Ovary (tissue), 7 donors: ENCODE measurements at regions not wholly inside any gene's neighbourhood (a gene's known extent, or its start where the extent isn't known, plus 50 kb on each side); places are given as distances from the start of the nearest gene placed in this dataset.

ENCODE experiments used
- DNase-seq, 5 donors: peaks; one replicate each; pipeline ENCODE4 v3.0.0-alpha.2; 2019 to 2020
- H3K27ac ChIP-seq, 2 donors: fragments of 200-600 bp; one replicate each; pipeline versions ENCODE4 v1.5.1 to v1.8.0; 2019 to 2022
- H3K27me3 ChIP-seq: fragments of 200-600 bp; one replicate; pipeline ENCODE4 v1.8.0; 2022
- H3K36me3 ChIP-seq: fragments of 200-600 bp; sonication (generic); one replicate; pipeline ENCODE4 v1.5.1; 2019
- H3K4me1 ChIP-seq: one replicate; pipeline ENCODE4 v1.8.1; 2013; ENCODE audit warnings: mild to moderate bottlenecking, moderate library complexity; ENCODE audit not compliant: insufficient read depth
- H3K4me3 ChIP-seq: fragments of 200-600 bp; sonication (generic); one replicate; pipeline ENCODE4 v1.5.1; 2017
- H3K9me3 ChIP-seq, 2 donors: fragments of 200-600 bp in 1 of 2; sonication (generic) in 1 of 2; one replicate each; pipeline versions ENCODE4 v1.5.1 to v1.8.1; 2013 to 2019; ENCODE audit warnings: mild to moderate bottlenecking in 1 of 2, moderate library complexity in 1 of 2
- CTCF ChIP-seq, 3 donors: fragments of 450-650 bp in 2 of 3; fragments of 200-600 bp in 1 of 3; IDR thresholded peaks; one replicate each; pipeline versions ENCODE4 v1.5.1 to v1.8.0; 2016 to 2022; ENCODE audit warnings: antibody characterized with exemption in 3 of 3, mild to moderate bottlenecking in 1 of 3
- EP300 ChIP-seq: sonication (generic); formaldehyde crosslinking; IDR thresholded peaks from one replicate; pipeline ENCODE4 v1.6.1; 2017; ENCODE audit warnings: antibody characterized with exemption
- POLR2A ChIP-seq: fragments of 450-650 bp; IDR thresholded peaks from one replicate; pipeline ENCODE4 v1.6.1; 2017; ENCODE audit warnings: antibody characterized with exemption, mild to moderate bottlenecking, moderate library complexity
- WGBS, 3 donors: extraction: QIAGEN DNeasy Blood & Tissue Kit in 1 of 3; methylation state at CpG; one replicate each; pipeline versions ENCODE4 v1.1.5 to v1.1.7; 2013 to 2017; 5-methylcytosine and 5-hydroxymethylcytosine counted together
- intact Hi-C, 4 donors: fragments of 100-400 bp; cut with DNase I; formaldehyde crosslinking; loops; one replicate each; pipeline versions ENCODE4 v1.11.0 to v1.15.1; 2022 to 2023
- donor health status: DM: no; HTN: no; CAD: no; lungs with moderate emphysema.
- donor health status: DM: no; HTN: no; CAD: no.
- donor health status: Bipolar disorder and iron deficiency.
- donor health status: DM: no; HTN: no; CAD: no.
- donor health status: DM: yes; HTN: yes; CAD: no.

- H3K27me3 ChIP-seq: no peaks in the 10 kb centered on the region
- H3K4me3 ChIP-seq: no peak overlapping the region
- no peak for TF ChIP-seq EP300
- intact Hi-C loops: no loop called here
- DNase-seq: no peak
- no peaks in the 10 kb centered on the region for H3K9me3 ChIP-seq
- no peak overlapping the region for H3K27ac ChIP-seq
- H3K36me3 ChIP-seq: no peaks in the 10 kb centered on the region
- no peaks in the 10 kb centered on the region for H3K4me1 ChIP-seq
Measured at GRCh38 chr14:87640553-87640952, 352.4 kb downstream of the GALC start.

- TF ChIP-seq EP300: no peak
- TF ChIP-seq CTCF (IDR thresholded peaks at IDR 0.05): no peak
- no peak for TF ChIP-seq POLR2A
- 91 to 96% (median 94%) methylated on average over 3 of the region's 3 CpGs for WGBS, 3 donors
- Histone ChIP-seq H3K27ac (no peak overlapping the region), H3K27me3 (no peaks in the 10 kb centered on the region), H3K36me3 (no peaks in the 10 kb centered on the region), H3K9me3 (no peaks in the 10 kb centered on the region), H3K4me3 (no peak overlapping the region), H3K4me1 (no peaks in the 10 kb centered on the region)
- intact Hi-C loops: no loop called here
- no peak for DNase-seq
Measured at GRCh38 chr14:87638196-87638595, 354.8 kb downstream of the GALC start.

GRCh38 chr14:87635442-87635841, 357.5 kb downstream of the GALC start:
- no peak for DNase-seq
- no peaks in the 10 kb centered on the region for H3K9me3 ChIP-seq
- no peak overlapping the region for H3K4me3 ChIP-seq
- no peaks in the 10 kb centered on the region for H3K4me1 ChIP-seq
- intact Hi-C loops: no loop called here
- no peaks in the 10 kb centered on the region for H3K36me3 ChIP-seq
- H3K27me3 ChIP-seq: no peaks in the 10 kb centered on the region
- no peak overlapping the region for H3K27ac ChIP-seq
- WGBS, 3 donors: 28 to 59% (median 46%) methylated on average over 3 of the region's 3 CpGs
- TF ChIP-seq EP300 (no peak), POLR2A (no peak), CTCF (IDR thresholded peaks at IDR 0.05) (no peak)

- Histone ChIP-seq H3K9me3 (no peaks in the 10 kb centered on the region), H3K27ac (no peak overlapping the region), H3K4me1 (no peaks in the 10 kb centered on the region), H3K4me3 (no peak overlapping the region), H3K36me3 (no peaks in the 10 kb centered on the region), H3K27me3 (no peaks in the 10 kb centered on the region)
- intact Hi-C loops: no loop called here
- 93 to 97% (median 95%) methylated on average over 4 of the region's 4 CpGs for WGBS, 3 donors
- no peak for DNase-seq
- TF ChIP-seq POLR2A (no peak), EP300 (no peak), CTCF (IDR thresholded peaks at IDR 0.05) (no peak)
Measured at GRCh38 chr14:87632796-87633195, 360.2 kb downstream of the GALC start.

- Histone ChIP-seq H3K36me3 (no peaks in the 10 kb centered on the region), H3K4me1 (no peaks in the 10 kb centered on the region), H3K4me3 (no peak overlapping the region), H3K27ac (no peak overlapping the region), H3K27me3 (no peaks in the 10 kb centered on the region), H3K9me3 (no peaks in the 10 kb centered on the region)
- TF ChIP-seq CTCF (IDR thresholded peaks at IDR 0.05) (no peak), POLR2A (no peak), EP300 (no peak)
- intact Hi-C loops: no loop called here
- no peak for DNase-seq
- WGBS, 3 donors: 19 to 28% (median 24%) methylated on average over 4 of the region's 4 CpGs
Measured at GRCh38 chr14:87630846-87631245, 362.1 kb downstream of the GALC start.
